ENCODE measurements at regions not wholly inside any gene's neighbourhood (a gene's known extent, or its start where the extent isn't known, plus 50 kb on each side); places are given as distances from the start of the nearest gene placed in this dataset.

- Histone ChIP-seq H3K36me3 (ENCODE audit: control insufficient read depth in 5 of 5, insufficient read depth in 5 of 5, low read length in 5 of 5) (no peaks in the 10 kb centered on the region), H3K4me3 (ENCODE audit: low read depth in 1 of 5, low read length in 5 of 5) (no peak overlapping the region), H3K27ac (ENCODE audit: low read depth, low read length) (no peak overlapping the region), H3K9me3 (ENCODE audit: control insufficient read depth in 5 of 5, low read length in 5 of 5) (no peaks in the 10 kb centered on the region), H3K4me1 (ENCODE audit: control insufficient read depth in 5 of 5, insufficient read depth in 5 of 5, low read length in 5 of 5) (no peaks in the 10 kb centered on the region), H3K27me3 (ENCODE audit: control insufficient read depth in 5 of 5, insufficient read depth in 4 of 5, low read length in 5 of 5) (no peaks in the 10 kb centered on the region), H3K9ac (ENCODE audit: low read length in 5 of 5) (no peak overlapping the region)
Measured at GRCh38 chr5:17426104-17426749, 71.8 kb upstream of the TAF11L2 start.

- no peaks in the 10 kb centered on the region for H3K36me3 ChIP-seq (ENCODE audit: control insufficient read depth in 5 of 5, insufficient read depth in 5 of 5, low read length in 5 of 5)
- H3K27me3 ChIP-seq (ENCODE audit: control insufficient read depth in 5 of 5, insufficient read depth in 4 of 5, low read length in 5 of 5): no peaks in the 10 kb centered on the region
- H3K9ac ChIP-seq (ENCODE audit: low read length in 5 of 5): no peak overlapping the region
- no peaks in the 10 kb centered on the region for H3K9me3 ChIP-seq (ENCODE audit: control insufficient read depth in 5 of 5, low read length in 5 of 5)
- no peaks in the 10 kb centered on the region for H3K4me1 ChIP-seq (ENCODE audit: control insufficient read depth in 5 of 5, insufficient read depth in 5 of 5, low read length in 5 of 5)
- H3K27ac ChIP-seq (ENCODE audit: low read depth, low read length): no peak overlapping the region
- H3K4me3 ChIP-seq (ENCODE audit: low read depth in 1 of 5, low read length in 5 of 5): no peak overlapping the region
Measured at GRCh38 chr5:17428176-17428800, 69.7 kb upstream of the TAF11L2 start.

GRCh38 chr5:17429353-17429752 lies 68.7 kb upstream of the TAF11L2 start:
- no peaks in the 10 kb centered on the region for H3K4me1 ChIP-seq (ENCODE audit: control insufficient read depth in 5 of 5, insufficient read depth in 5 of 5, low read length in 5 of 5)

GRCh38 chr5:17430241-17430640 lies 67.8 kb upstream of the TAF11L2 start:
- H3K9ac ChIP-seq (ENCODE audit: low read length in 5 of 5): no peak overlapping the region
- no peak overlapping the region for H3K27ac ChIP-seq (ENCODE audit: low read depth, low read length)
- H3K4me3 ChIP-seq (ENCODE audit: low read depth in 1 of 5, low read length in 5 of 5): no peak overlapping the region
- no peaks in the 10 kb centered on the region for H3K9me3 ChIP-seq (ENCODE audit: control insufficient read depth in 5 of 5, low read length in 5 of 5)
- no peaks in the 10 kb centered on the region for H3K4me1 ChIP-seq (ENCODE audit: control insufficient read depth in 5 of 5, insufficient read depth in 5 of 5, low read length in 5 of 5)
- no peaks in the 10 kb centered on the region for H3K36me3 ChIP-seq (ENCODE audit: control insufficient read depth in 5 of 5, insufficient read depth in 5 of 5, low read length in 5 of 5)
- no peaks in the 10 kb centered on the region for H3K27me3 ChIP-seq (ENCODE audit: control insufficient read depth in 5 of 5, insufficient read depth in 4 of 5, low read length in 5 of 5)

More at GRCh38 chr5:17429353-17429752, 68.7 kb upstream of the TAF11L2 start:
- Histone ChIP-seq H3K9ac (ENCODE audit: low read length in 5 of 5) (no peak overlapping the region), H3K9me3 (ENCODE audit: control insufficient read depth in 5 of 5, low read length in 5 of 5) (no peaks in the 10 kb centered on the region), H3K27ac (ENCODE audit: low read depth, low read length) (no peak overlapping the region), H3K4me3 (ENCODE audit: low read depth in 1 of 5, low read length in 5 of 5) (no peak overlapping the region), H3K36me3 (ENCODE audit: control insufficient read depth in 5 of 5, insufficient read depth in 5 of 5, low read length in 5 of 5) (no peaks in the 10 kb centered on the region), H3K27me3 (ENCODE audit: control insufficient read depth in 5 of 5, insufficient read depth in 4 of 5, low read length in 5 of 5) (no peaks in the 10 kb centered on the region)

GRCh38 chr5:17431272-17432050 lies 66.6 kb upstream of the TAF11L2 start:
- H3K9me3 ChIP-seq (ENCODE audit: control insufficient read depth in 5 of 5, low read length in 5 of 5): no peaks in the 10 kb centered on the region
- no peak overlapping the region for H3K9ac ChIP-seq (ENCODE audit: low read length in 5 of 5)
- H3K4me3 ChIP-seq (ENCODE audit: low read depth in 1 of 5, low read length in 5 of 5): no peak overlapping the region
- no peaks in the 10 kb centered on the region for H3K36me3 ChIP-seq (ENCODE audit: control insufficient read depth in 5 of 5, insufficient read depth in 5 of 5, low read length in 5 of 5)
- peaks cover 0 to 8% (median 4%) of the 10 kb centered on the region in 5 donors for H3K4me1 ChIP-seq (ENCODE audit: control insufficient read depth in 5 of 5, insufficient read depth in 5 of 5, low read length in 5 of 5)
- H3K27ac ChIP-seq (ENCODE audit: low read depth, low read length): no peak overlapping the region
- H3K27me3 ChIP-seq (ENCODE audit: control insufficient read depth in 5 of 5, insufficient read depth in 4 of 5, low read length in 5 of 5): peaks cover 0 to 3% (median 0%) of the 10 kb centered on the region in 5 donors

- H3K27me3 ChIP-seq (ENCODE audit: control insufficient read depth in 5 of 5, insufficient read depth in 4 of 5, low read length in 5 of 5): peaks cover 0 to 3% (median 0%) of the 10 kb centered on the region in 5 donors
- no peaks in the 10 kb centered on the region for H3K36me3 ChIP-seq (ENCODE audit: control insufficient read depth in 5 of 5, insufficient read depth in 5 of 5, low read length in 5 of 5)
- H3K9ac ChIP-seq (ENCODE audit: low read length in 5 of 5): no peak overlapping the region
- H3K27ac ChIP-seq (ENCODE audit: low read depth, low read length): no peak overlapping the region
- no peak overlapping the region for H3K4me3 ChIP-seq (ENCODE audit: low read depth in 1 of 5, low read length in 5 of 5)
- peaks cover 0 to 14% (median 5%) of the 10 kb centered on the region in 5 donors for H3K4me1 ChIP-seq (ENCODE audit: control insufficient read depth in 5 of 5, insufficient read depth in 5 of 5, low read length in 5 of 5)
- no peaks in the 10 kb centered on the region for H3K9me3 ChIP-seq (ENCODE audit: control insufficient read depth in 5 of 5, low read length in 5 of 5)
Measured at GRCh38 chr5:17432569-17432968, 65.5 kb upstream of the TAF11L2 start.

GRCh38 chr5:17433406-17433805 lies 64.6 kb upstream of the TAF11L2 start:
- no peak overlapping the region for H3K27ac ChIP-seq (ENCODE audit: low read depth, low read length)
- no peak overlapping the region for H3K4me3 ChIP-seq (ENCODE audit: low read depth in 1 of 5, low read length in 5 of 5)
- peaks cover 0 to 14% (median 5%) of the 10 kb centered on the region in 5 donors for H3K4me1 ChIP-seq (ENCODE audit: control insufficient read depth in 5 of 5, insufficient read depth in 5 of 5, low read length in 5 of 5)
- H3K27me3 ChIP-seq (ENCODE audit: control insufficient read depth in 5 of 5, insufficient read depth in 4 of 5, low read length in 5 of 5): peaks cover 0 to 3% (median 0%) of the 10 kb centered on the region in 5 donors
- H3K9me3 ChIP-seq (ENCODE audit: control insufficient read depth in 5 of 5, low read length in 5 of 5): no peaks in the 10 kb centered on the region
- H3K9ac ChIP-seq (ENCODE audit: low read length in 5 of 5): no peak overlapping the region
- no peaks in the 10 kb centered on the region for H3K36me3 ChIP-seq (ENCODE audit: control insufficient read depth in 5 of 5, insufficient read depth in 5 of 5, low read length in 5 of 5)

GRCh38 chr5:17434982-17435381 lies 63.0 kb upstream of the TAF11L2 start:
- no peak overlapping the region for H3K27ac ChIP-seq (ENCODE audit: low read depth, low read length)
- H3K27me3 ChIP-seq (ENCODE audit: control insufficient read depth in 5 of 5, insufficient read depth in 4 of 5, low read length in 5 of 5): peaks cover 0 to 3% (median 0%) of the 10 kb centered on the region in 5 donors
- H3K9me3 ChIP-seq (ENCODE audit: control insufficient read depth in 5 of 5, low read length in 5 of 5): peaks cover 0 to 2% (median 0%) of the 10 kb centered on the region in 5 donors

GRCh38 chr5:17436350-17436749 lies 61.7 kb upstream of the TAF11L2 start:
- peaks cover 0 to 3% (median 0%) of the 10 kb centered on the region in 5 donors for H3K27me3 ChIP-seq (ENCODE audit: control insufficient read depth in 5 of 5, insufficient read depth in 4 of 5, low read length in 5 of 5)
- no peaks in the 10 kb centered on the region for H3K36me3 ChIP-seq (ENCODE audit: control insufficient read depth in 5 of 5, insufficient read depth in 5 of 5, low read length in 5 of 5)
- H3K9me3 ChIP-seq (ENCODE audit: control insufficient read depth in 5 of 5, low read length in 5 of 5): peaks cover 0 to 6% (median 2%) of the 10 kb centered on the region in 5 donors
- peaks cover 0 to 14% (median 5%) of the 10 kb centered on the region in 5 donors for H3K4me1 ChIP-seq (ENCODE audit: control insufficient read depth in 5 of 5, insufficient read depth in 5 of 5, low read length in 5 of 5)
- no peak overlapping the region for H3K27ac ChIP-seq (ENCODE audit: low read depth, low read length)
- peak overlapping the region; percentile 30 to 63 (median 52) for H3K4me3 ChIP-seq (ENCODE audit: low read depth in 1 of 5, low read length in 5 of 5)
- H3K9ac ChIP-seq (ENCODE audit: low read length in 5 of 5): peak overlapping the region in 1 of 5 donors; percentile 43

More at GRCh38 chr5:17434982-17435381, 63.0 kb upstream of the TAF11L2 start:
- Histone ChIP-seq H3K9ac (ENCODE audit: low read length in 5 of 5) (no peak overlapping the region), H3K36me3 (ENCODE audit: control insufficient read depth in 5 of 5, insufficient read depth in 5 of 5, low read length in 5 of 5) (no peaks in the 10 kb centered on the region), H3K4me1 (ENCODE audit: control insufficient read depth in 5 of 5, insufficient read depth in 5 of 5, low read length in 5 of 5) (peaks cover 0 to 14% (median 5%) of the 10 kb centered on the region in 5 donors), H3K4me3 (ENCODE audit: low read depth in 1 of 5, low read length in 5 of 5) (no peak overlapping the region)
